HG03565 (cell line): ENCODE measurements at regions not wholly inside any gene's neighbourhood (a gene's known extent, or its start where the extent isn't known, plus 50 kb on each side); places are given as distances from the start of the nearest gene placed in this dataset.

ENCODE experiments used
- ATAC-seq: cut with Tn5 transposase; IDR thresholded peaks from one replicate; pipeline ENCODE4 v1.9.1; 2021; ENCODE audit warnings: mild to moderate bottlenecking, moderate library complexity; ENCODE audit not compliant: unreplicated experiment

DNA sequence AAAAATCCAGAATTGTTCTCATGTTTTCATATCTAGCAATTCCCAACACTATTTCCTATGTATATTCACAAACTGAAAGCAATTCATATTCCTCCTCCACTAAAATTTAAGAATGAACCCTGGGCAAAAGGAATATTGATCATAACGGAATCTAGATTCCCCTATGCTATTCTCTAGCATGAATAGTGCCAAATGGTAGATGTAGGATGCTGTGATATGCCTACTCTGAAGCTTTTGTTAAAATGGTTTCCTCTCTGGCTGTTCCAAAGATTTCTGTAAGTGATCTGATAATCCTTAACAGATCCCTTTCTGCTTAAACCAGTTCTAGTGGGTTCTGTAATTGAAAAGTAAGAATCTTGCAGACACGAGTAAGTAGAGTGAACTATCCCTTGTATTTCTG is 298.0 kb upstream of the TANK start:
- no peak for ATAC-seq

DNA sequence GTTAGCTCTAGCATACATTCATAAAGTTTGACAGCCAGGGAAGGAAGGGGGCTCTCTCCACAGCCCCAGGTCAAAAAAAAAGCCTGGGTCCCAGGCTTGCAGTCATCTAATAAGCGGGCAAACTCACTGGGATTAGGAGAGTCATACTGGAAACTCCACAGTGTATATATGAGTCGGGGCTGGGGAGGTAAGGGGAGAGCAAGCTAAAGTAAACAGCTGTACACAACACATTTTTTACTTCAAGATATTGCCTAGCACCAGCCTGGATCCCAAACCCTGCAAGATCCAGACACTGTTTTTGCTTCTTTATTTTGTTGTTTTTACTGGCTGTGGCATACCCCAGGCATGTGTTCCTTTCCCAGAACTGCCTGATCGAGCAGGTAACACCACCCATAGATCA is 291.3 kb upstream of the TANK start:
- no peak for ATAC-seq

DNA sequence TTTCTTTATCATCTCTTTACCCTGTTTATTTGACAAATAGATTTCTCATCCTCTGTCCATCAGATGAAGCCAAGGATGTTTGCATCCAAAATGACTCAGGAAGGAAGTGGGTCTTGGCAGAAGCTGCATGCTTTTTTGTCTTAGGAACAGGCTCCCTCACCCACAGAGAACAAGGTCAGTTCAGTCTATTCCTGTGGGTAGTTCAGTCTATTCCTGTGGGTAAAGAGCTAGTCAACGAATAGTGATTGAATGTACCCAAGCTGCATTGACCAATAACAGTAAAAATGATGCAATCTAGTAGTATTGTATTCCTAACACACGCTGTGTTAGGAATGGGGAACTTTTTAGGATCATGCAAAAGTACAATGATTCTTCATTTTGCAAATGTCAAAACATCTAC is 290.8 kb upstream of the TANK start:
- no peak for ATAC-seq

DNA sequence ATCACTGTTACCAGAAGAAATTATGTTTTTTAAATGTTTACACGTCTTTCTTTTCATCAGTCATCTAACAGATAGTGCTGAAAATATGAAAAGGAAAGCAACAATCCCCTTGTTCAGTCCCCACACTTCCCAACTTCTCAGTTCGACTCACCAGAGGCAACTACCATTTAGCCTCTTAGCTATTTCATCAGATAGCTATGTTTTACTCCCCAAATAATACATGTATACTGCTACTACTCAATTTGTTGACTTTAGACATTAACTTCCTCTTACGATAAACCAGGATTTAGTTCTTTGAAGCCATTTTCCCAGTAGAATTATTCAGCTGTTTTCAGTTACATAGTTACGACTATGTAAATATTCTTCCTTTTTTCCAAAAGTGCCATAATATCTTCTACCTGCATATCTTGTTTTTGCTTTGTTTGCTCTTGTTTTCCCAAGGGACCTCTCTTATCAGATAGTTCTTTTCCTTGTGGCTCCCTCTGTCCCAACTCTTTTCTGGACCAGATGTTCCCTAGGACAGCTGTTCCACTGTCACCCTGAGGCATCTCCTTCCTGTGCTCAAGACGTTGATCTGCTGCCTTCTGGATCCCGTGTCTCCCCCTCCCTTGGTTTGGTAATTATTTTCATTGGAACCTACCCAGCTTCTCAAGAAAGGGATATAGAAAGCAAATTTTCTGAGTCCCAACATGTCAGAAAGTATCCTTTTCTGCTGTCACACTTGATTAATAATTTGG is 289.3 kb upstream of the TANK start:
- ATAC-seq = no peak

DNA sequence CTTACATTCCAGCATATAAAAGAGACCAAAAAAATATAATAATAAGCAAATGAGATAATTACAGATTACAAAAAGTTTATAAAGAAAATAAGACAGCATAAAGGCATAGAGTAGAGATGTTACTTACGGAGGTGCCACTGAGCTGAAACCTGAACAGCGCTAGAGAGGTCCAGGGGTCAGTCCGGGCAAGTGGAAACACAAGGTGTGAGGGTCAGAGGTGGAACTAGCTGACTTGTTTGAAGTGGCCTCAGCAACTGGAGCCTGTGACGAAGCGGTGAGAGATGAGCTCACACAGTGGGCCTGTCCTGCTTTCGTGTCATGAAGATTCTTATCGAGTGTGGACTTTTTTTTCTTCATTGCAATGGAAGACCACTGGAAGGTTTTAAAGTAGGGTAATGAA is 288.3 kb upstream of the TANK start:
- no peak for ATAC-seq

DNA sequence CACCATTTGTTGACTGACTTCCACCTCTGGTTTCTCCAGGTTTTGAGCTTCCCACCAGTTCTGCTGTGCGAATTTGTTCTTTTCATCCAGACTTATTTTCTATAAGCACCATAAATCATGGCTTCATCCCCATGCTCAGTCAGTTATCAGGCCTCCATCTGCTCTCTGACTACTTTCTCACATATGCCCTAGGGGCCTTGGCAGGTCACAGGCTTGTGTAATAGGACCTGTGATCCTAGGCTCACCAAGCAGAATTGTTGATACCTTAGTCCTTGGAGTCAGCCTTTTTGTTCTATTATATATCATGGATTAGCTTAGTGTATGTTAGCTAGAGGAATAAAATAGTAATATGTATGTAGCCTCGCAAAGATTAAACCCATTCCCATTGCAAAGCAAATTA is 284.2 kb upstream of the TANK start:
- no peak for ATAC-seq

DNA sequence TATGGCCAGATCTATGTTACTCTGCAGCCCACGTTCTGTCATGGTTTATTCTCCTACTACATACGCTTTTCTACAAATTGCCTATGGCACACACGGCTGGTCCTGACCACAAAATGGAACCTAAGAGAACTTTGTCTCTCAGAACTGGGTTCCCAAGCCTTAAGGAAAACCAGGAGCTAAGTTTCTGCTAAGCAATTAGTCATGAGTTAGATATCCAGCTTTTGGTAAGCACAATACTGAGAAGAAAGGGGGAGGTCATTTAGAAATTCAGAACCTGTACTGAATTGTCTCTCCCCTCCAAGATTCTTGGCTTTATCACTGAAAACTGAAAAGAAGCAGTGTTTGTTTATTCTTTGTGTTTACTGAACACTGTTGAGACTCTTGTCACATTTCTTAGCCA is 283.5 kb upstream of the TANK start:
- ATAC-seq = no peak

DNA sequence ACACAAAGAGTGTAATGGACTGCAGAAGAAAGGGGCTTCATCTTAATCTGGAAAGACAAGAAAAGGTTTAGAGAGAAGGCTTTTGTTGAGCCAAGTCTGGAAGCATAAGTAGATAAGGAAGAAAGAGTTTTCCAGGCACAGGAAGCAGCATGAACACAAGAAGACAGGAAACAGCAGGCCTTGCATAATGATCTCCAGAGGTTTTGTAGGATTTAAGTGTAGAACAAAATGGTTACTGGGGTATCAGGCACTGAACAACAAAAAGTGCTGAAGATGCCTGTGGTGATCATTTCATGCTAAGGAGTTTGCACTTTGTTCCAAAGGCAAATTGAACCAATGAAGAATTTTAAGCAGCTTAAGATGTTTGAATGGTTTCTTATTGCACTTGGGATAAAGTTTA is 281.6 kb upstream of the TANK start:
- ATAC-seq = no peak

DNA sequence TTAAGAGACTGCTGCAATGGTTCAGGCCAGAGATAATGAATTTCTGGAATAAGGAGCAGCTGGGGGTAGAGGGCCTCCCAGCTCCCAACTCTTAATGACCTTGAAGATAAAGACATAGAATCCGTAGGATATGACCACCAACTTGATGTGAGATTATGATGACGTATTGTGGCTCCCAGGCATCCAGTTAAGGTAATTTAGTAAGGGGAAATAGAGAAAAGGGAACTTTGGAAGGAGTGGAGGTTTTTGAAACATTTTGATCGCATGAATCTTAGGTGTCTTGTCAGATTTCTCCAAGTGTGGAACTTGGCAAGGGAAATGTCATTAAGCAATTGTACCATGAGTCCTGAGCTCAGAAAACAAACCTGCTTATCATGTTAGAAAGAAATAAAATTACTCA is 277.3 kb upstream of the TANK start:
- no peak for ATAC-seq

DNA sequence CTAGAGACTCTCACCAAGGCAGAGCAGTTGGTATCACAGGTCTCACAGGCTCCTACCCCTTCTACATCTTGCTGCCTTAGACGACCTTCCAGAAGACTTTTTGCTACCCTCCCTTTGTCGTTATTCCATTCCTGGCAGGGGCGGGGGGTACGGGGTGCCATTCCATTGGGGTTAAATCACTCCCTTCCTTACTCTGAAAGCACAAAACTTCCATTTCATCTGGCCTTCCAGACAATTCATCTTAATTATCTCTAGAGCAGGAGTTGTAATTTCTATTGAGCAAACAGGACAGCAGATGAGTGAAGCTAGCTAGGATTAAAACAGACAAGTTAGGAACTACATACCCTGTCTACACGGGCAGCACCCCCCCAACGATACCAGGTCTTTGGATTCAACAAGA is 276.2 kb upstream of the TANK start:
- ATAC-seq = no peak

DNA sequence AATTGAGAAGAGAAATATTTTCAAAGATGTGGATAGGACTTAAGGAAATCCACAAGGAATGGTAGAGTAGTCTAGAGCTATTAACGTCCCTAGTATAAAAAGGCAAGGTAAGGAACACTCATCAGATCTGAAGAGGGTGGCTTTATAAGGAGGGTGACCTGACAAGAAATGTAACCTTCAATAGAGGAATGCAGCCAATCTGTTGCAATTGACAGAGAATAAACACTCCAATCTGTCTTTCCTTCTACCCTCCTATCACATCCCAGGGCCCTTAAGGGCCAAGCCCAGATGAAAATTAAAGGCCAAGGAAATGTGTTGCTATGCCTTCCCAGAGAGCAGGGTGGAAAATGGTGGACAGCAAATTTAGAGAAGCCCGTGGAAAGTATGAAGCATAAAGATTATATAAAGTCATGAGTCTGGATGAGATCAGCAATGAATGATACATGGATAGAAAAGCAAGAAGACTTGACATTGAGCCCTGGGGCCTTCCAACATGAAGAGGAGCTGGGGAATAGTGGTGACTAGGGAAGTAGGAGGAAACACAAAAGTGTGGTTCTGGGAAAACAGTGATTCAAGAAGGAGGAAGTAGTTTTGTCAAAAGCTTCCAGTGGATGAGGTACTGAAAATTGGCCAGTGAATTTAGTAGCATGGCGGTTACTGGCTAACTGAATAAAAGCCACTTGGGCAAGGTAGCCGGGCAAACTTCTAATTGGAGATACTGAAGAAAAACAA is 270.6 kb upstream of the TANK start:
- no peak for ATAC-seq

DNA sequence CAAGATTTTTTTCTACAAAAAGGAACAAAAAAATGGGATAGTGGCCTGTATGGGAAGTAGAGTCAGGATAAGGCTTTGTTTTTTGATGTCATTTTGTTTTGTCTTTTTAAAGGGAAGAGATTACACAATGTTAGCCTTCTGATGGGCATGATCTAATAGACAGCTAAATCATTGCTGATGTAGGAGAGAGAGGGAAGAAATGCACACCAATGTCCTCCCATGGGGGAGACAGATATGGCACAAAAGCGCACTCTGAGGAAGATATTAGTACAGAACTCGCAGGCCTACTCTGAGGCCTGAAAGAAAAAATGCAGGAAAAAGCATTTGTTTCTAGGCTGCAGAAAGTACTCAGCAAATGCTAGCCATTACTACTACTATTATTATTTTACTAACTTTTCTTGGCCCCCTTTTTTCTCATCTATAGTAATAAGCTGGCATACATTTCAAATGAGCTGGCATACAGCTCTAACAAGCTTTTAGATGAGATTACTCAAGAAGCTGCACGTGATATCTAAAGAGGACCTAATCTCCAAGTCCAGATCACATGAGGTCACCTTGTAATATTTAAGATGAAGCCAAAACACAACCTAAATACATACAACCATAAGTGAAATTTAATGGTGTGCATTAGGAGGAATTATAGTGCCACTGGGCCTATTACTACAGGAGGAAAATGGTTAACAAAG is 269.4 kb upstream of the TANK start:
- no peak for ATAC-seq

DNA sequence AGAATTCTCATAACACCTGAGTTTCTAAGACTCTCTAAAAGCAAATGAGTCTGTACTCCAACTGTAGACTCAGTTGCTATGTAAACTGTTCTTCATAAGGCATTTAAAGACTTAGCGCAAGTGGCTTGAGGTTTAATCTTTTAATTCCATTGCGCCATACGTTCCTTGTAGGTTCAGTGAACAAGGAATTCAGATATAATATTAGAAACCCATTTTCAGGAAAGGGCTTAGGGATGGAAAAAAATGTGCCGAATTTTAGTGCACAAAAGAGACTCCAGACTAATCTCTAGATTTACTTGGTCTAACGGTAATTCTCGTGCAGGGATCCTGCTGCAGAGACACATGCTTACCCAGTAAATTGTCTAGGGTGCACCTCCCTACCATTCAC is 268.9 kb upstream of the TANK start:
- no peak for ATAC-seq

DNA sequence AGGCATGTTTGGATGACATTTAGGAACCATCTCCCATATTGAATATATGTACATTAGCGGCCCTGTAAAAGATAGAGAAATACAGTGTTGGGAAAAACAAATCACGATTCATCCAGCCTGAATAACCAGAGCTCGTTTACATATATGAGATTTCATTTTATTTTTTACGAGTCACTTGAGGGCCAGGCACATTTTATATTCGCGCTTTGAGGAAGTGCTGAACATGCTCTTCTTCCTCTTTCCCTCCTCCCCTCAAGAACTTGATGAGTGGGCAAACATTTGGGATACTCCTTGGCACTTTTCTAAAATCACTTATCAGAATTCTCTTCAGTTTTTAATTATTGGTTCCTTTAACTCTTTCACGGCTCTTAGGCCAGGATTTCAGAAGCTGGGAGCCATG is 268.0 kb upstream of the TANK start:
- no peak for ATAC-seq

DNA sequence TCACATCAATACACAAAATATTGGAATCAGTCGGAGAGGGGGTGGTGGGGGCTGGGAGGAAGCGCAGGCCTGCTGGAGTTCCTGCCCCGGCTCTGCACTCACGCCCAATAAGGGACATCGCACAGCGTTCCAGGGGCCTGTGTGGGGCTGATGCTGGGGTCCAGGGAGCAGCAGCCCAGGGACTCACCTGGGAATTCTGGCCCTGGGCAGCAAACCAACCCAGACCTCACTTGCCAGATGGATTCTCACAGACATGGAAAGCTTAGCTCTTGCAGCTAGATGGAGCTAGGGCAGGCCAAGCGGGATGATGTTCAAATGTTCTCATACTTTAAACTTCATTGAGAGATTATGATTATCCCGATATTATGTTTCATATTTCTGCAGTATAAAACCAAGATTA is 266.6 kb upstream of the TANK start:
- ATAC-seq = no peak

DNA sequence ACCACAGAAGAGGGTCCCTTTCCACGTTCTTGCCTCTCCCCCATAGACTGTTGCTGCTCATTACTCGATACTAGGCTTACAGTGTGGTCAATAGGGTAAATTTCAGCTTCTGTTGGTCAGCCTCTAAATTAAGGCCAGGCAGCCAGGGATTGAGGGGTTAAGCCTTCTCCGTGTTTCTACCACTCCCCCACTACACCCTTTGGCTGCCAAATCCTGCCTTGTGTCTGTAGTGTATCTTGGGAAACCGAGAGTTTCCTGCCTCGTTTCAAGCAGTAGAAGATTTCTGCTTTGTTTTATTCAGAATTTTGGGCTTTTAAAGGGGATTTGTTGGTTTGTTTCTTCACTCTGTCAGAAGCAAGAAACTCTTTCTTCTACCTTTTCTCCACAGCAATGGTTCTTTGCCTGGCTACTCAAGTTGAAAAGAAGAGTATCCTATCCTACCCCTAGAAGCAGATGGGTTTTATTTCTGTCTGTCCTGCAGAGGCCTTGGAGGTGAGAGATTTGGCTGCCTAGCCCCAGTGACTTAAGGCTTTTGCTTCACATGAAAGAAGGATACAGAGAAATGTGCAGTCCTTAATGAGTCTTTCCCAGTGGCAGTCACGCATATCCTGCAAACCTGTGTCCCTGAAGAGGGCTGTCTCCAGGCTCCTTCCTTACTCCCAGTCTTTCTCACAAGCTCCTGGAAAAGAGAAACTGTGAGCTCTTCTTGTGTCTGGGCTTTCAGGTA is 261.5 kb upstream of the TANK start:
- ATAC-seq = no peak

DNA sequence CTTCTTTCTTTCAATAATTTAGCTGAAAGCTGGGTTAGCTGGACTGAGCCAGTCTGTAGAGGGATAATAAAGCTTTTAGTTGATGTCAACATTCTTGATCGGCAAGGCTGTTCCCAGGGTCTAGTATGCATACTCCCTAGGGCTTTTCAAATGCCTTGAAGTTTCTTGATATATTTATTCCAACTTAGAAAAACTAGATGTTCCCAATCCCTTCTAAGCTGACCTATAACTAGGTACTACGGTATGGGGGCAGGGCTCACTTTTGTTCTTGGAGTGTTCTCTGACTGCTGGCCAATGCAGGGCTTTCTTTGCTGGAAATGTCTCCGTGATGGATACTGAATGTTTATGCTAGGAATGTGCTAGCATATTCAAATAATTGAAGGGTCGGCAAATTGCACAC is 258.6 kb upstream of the TANK start:
- ATAC-seq = no peak

DNA sequence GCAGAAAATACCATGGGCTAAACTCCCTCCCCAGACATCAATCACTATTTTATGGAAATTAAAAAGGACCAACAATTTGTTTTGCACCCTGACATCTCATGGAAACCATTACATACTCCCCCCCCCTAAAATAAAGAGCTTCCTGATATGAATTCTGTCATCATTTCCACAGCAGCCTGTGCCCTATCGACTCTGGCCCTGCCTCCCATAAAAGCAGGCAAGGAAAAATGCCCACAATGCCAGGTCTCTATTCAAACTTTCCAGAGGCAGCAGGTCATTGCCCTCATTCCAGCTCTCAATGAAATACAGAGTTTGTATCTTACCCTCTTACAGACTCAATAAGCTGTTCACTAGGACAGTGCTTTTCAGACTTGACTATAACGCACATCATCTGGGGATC is 254.4 kb upstream of the TANK start:
- ATAC-seq = no peak

DNA sequence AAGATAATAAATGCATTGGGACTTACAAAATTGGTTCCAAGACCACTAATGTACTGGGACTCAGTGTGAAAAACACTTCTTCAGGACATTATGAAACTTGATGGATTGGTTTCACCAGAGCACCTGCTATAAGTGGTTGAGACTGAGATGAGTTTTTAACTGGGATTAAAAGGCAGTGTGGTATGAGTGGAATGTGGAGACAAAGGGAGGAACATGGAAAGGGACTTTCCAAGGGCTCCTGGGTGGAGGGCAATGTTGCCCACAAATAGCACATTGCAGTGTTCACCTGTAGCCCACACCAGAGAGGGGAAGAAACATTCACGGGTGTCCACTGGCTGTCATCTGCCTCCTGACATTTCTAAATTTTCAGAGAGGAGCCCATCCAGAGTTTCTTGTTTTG is 253.3 kb upstream of the TANK start:
- ATAC-seq = no peak

DNA sequence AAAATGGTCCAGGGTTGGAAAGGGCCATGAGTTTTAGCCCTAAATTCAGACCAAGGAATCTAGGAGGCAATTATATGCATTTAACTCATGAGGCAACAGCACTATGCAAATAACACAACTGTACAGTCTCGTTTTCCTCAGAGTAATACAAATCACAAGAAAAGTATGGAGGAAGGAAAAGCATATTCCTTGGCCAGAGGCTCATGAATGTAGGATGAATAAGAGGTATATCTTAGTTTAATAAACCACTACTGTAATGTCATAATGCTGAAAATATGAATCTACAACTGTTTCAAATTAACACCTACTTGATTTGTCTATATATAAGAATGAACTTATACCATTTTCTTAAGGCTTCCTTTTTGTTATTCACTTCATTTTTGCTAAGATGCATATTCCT is 252.5 kb upstream of the TANK start:
- no peak for ATAC-seq

DNA sequence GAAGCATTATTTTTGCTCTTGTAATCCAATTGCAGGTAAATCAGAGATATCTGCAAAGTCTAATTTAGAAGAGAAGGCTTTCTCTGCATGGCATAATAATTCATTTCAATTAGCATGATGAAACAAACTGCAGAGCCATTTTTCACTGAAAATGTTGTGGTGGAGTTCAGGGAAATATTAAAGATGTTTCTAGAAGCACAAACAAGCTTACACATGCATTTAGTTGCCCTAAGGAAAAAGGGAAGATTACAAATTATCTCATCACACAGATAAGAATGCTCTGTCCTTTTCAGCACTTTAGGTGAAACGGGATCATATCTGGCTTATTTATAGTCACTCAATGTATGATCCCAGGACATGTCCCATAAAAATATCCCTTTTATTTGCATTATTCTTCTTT is 252.1 kb upstream of the TANK start:
- ATAC-seq = no peak

DNA sequence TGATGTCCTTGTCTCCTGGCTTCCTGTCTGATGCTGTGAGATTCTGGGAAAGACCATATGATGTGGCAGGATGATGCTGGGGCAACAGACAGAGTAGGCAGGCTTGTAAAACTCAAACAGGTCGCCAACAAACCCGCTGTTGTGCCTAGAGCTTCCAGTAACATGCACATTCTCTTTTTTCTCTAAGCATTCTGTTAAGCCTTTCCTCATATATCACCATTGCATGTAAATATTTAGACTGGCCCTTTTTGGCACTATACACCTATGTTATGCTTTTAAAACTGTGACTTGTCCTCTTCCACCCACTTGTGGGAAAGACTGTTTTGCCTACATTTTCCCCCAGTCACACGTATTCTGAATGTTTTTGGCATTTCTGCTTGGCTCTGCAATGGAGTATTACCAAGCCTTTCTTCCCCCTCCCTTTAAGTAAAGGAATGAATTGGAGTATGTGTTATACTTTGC is 250.4 kb upstream of the TANK start:
- no peak for ATAC-seq
